ENCODE measurements at regions not wholly inside any gene's neighbourhood (a gene's known extent, or its start where the extent isn't known, plus 50 kb on each side); places are given as distances from the start of the nearest gene placed in this dataset.

- CTCF ChIA-PET (ENCODE audit: low intra/inter-chr PET ratio): no interaction called here
- H3K4me1 ChIP-seq (replicated peaks in 1 of 2; ENCODE audit: control insufficient read depth in 2 of 2, insufficient read depth in 2 of 2, low read length in 2 of 2): no peaks in the 10 kb centered on the region
- in situ Hi-C loops (cut with MboI): no loop called here
- no peaks in the 10 kb centered on the region for H3K36me3 ChIP-seq (ENCODE audit: control insufficient read depth, insufficient read depth, low read length)
- no peaks in the 10 kb centered on the region for H3K79me2 ChIP-seq (ENCODE audit: control insufficient read depth, insufficient read depth, low read length)
- H3K9me1 ChIP-seq (ENCODE audit: control insufficient read depth, insufficient read depth, low read length): no peaks in the 10 kb centered on the region
- peaks cover 0 to 4% of the 10 kb centered on the region in 2 experiments; a peak in 2 of 5 replicates for H3K27me3 ChIP-seq (ENCODE audit: control insufficient read depth in 2 of 2, insufficient read depth in 2 of 2, low read length in 2 of 2)
- BruUV-seq (replicated peaks): no TSS peak
- no peaks in the 10 kb centered on the region for H3K9me3 ChIP-seq (replicated peaks; ENCODE audit: control insufficient read depth, insufficient read depth, low read depth, low read length)
- intact Hi-C loops (cut with micrococcal nuclease): no loop called here
- DNase-seq (ENCODE audit: extremely low read depth in 1 of 4, low spot score in 3 of 4) (no peak), ATAC-seq (no peak), FAIRE-seq (no peak)
- no peak overlapping the region for H3K4me3 ChIP-seq
- H3K27ac ChIP-seq (ENCODE audit: extremely low read depth, low read depth, low read length): no peak overlapping the region
- WGBS (ENCODE audit: insufficient coverage, low coverage, missing lambda C conversion rate): 0% methylated on average over 5 of the region's 8 CpGs
- H2AFZ ChIP-seq (ENCODE audit: low read depth, low read length): no peak overlapping the region
- H3K9ac ChIP-seq (ENCODE audit: insufficient read depth in 1 of 2, low read depth in 2 of 2, low read length in 2 of 2): no peak overlapping the region
- no peak overlapping the region for H3K4me2 ChIP-seq (ENCODE audit: insufficient read depth, low read length)
- H4K20me1 ChIP-seq (replicated peaks; ENCODE audit: control insufficient read depth, insufficient read depth, low read length): no peaks in the 10 kb centered on the region
- POLR2A ChIA-PET: no interaction called here
- TF ChIP-seq CBFB (CRISPR knock-in tag; IDR thresholded peaks at IDR 0.05) (no peak), PHF8 (IDR thresholded peaks at IDR 0.05; ENCODE audit: borderline replicate concordance, low read length) (no peak), PML (IDR thresholded peaks at IDR 0.05; ENCODE audit: low read length) (no peak), HOXB6 (CRISPR knock-in tag; IDR thresholded peaks at IDR 0.05; ENCODE audit: borderline replicate concordance) (no peak), PURB (CRISPR knock-in tag; IDR thresholded peaks at IDR 0.05; ENCODE audit: low read depth) (no peak), ZFX (CRISPR knock-in tag; IDR thresholded peaks at IDR 0.05) (no peak), ETS1 (conservative IDR thresholded peaks at IDR 0.05; ENCODE audit: control insufficient read depth, low read depth, low read length) (no peak), PCBP1 (IDR thresholded peaks at IDR 0.05; ENCODE audit: low read depth, low read length, poor library complexity, severe bottlenecking) (no peak), CTBP1 (IDR thresholded peaks at IDR 0.05; ENCODE audit: borderline replicate concordance) (no peak), TCFL5 (CRISPR knock-in tag; conservative IDR thresholded peaks at IDR 0.05) (no peak), JUNB (CRISPR knock-in tag; conservative IDR thresholded peaks at IDR 0.05) (no peak), ZNF696 (CRISPR knock-in tag; conservative IDR thresholded peaks at IDR 0.05) (no peak), ZNF121 (CRISPR knock-in tag; conservative IDR thresholded peaks at IDR 0.05) (no peak), ZNF347 (CRISPR knock-in tag; IDR thresholded peaks at IDR 0.05; ENCODE audit: low read depth) (no peak), FOSL1 (tag; conservative IDR thresholded peaks at IDR 0.05) (no peak), HDAC1 (IDR thresholded peaks at IDR 0.05) (no peak), RBM15 (IDR thresholded peaks at IDR 0.05; ENCODE audit: insufficient read depth, low read length) (no peak), NFE2L1 (tag; IDR thresholded peaks at IDR 0.05; ENCODE audit: borderline replicate concordance, low read depth) (no peak), NONO (IDR thresholded peaks at IDR 0.05; ENCODE audit: low read depth in 2 of 2, low read length in 1 of 2) (no peak)
Measured at GRCh38 chr10:128803790-128804189, 663.3 kb upstream of the MGMT start.

All from K562 (cell line).